ENCODE measurements at regions not wholly inside any gene's neighbourhood (a gene's known extent, or its start where the extent isn't known, plus 50 kb on each side); places are given as distances from the start of the nearest gene placed in this dataset.

DNA sequence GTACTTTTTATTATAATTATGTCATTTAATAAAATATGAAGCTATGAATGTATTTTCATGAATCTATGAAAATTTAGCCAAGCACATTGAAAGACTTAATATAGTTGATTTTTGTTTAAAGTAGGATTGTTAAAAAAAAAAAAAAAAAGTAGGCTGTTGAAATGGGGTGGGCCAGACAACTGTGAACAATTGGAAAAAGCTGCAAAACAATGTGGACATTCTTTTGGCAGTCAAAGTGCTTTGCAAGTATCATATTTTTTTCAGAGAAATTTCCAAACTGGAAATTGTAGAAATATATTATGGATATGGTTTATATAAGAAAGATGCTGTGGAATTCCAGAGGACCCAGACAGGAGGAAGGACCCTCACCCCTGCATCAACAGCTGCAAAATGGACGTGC, 82.1 kb downstream of the ETAA1 start:
- DNase-seq (ENCODE audit: low read depth in 2 of 2), result peak in 1 of 2 donors; percentile 65
- H3K4me3 ChIP-seq (replicated peaks in 1 of 2; ENCODE audit: low read depth in 2 of 2, low read length in 2 of 2), result no peak overlapping the region
- TF ChIP-seq, protein P1, sequence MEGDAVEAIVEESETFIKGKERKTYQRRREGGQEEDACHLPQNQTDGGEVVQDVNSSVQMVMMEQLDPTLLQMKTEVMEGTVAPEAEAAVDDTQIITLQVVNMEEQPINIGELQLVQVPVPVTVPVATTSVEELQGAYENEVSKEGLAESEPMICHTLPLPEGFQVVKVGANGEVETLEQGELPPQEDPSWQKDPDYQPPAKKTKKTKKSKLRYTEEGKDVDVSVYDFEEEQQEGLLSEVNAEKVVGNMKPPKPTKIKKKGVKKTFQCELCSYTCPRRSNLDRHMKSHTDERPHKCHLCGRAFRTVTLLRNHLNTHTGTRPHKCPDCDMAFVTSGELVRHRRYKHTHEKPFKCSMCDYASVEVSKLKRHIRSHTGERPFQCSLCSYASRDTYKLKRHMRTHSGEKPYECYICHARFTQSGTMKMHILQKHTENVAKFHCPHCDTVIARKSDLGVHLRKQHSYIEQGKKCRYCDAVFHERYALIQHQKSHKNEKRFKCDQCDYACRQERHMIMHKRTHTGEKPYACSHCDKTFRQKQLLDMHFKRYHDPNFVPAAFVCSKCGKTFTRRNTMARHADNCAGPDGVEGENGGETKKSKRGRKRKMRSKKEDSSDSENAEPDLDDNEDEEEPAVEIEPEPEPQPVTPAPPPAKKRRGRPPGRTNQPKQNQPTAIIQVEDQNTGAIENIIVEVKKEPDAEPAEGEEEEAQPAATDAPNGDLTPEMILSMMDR (IDR thresholded peaks at IDR 0.05; ENCODE audit: low read depth, low read length), result no peak

DNA sequence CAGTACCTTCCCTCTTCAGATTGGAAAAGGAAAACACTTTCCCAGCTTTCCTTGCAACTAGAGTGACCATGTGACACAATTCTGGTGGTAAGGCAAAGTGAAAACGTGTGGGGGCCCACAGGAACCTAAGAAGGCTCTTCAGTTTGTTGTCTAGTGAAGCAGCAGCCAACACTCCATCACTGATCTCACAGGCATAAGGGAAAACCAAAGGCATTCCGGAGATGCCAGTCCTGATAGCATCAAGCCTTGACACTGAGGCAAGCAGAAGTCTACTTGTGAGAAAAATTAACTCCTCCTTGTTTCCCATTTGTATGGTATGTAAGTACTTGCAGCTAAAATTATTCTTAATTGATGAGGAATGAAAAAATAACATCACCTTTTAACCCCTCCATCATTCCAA, 88.3 kb downstream of the ETAA1 start:
- TF ChIP-seq, protein P1 (IDR thresholded peaks at IDR 0.05; ENCODE audit: low read depth, low read length), result no peak
- H3K4me3 ChIP-seq (replicated peaks in 1 of 2; ENCODE audit: low read depth in 2 of 2, low read length in 2 of 2), result no peak overlapping the region
- DNase-seq (ENCODE audit: low read depth in 2 of 2), result peak; percentile 28 to 50

DNA sequence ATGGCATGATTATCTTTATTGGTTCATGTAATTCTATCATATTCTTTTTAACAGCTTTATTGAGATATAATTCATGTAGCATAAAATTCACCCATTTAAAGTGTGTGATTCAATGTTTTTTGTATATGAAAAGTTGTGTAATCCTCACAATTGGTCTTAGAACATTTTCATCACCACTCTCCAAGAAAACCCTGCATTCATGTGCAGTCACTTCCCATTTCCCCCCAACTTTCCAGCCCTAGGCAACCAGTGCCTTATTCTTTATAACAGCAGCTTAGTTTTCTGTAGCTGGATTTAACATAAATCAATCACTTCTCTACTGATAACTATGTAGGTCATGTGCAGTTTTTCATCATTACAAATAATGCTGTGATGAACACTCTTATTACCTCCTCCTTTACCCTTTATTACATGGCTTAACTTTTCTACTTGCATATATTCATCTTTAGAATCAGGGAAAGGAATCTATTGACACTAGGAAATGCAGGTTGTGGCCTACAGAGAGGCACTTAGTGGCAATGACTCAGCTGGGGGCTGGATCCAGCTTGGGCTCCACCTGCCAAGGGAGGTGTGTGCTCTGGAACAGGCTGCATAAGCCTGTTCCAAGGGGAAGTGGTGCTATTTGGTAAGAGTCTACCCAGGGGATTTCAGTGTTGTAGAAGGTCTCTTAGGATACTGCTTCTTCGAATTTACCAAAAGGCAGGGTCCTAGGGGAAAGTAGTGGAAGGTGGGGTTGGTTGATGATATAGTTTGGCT, 89.1 kb downstream of the ETAA1 start:
- TF ChIP-seq, protein P1 (IDR thresholded peaks at IDR 0.05; ENCODE audit: low read depth, low read length), result no peak
- no peak overlapping the region for H3K4me3 ChIP-seq (replicated peaks in 1 of 2; ENCODE audit: low read depth in 2 of 2, low read length in 2 of 2)
- DNase-seq (ENCODE audit: low read depth in 2 of 2), result peak; percentile 43 to 68

DNA sequence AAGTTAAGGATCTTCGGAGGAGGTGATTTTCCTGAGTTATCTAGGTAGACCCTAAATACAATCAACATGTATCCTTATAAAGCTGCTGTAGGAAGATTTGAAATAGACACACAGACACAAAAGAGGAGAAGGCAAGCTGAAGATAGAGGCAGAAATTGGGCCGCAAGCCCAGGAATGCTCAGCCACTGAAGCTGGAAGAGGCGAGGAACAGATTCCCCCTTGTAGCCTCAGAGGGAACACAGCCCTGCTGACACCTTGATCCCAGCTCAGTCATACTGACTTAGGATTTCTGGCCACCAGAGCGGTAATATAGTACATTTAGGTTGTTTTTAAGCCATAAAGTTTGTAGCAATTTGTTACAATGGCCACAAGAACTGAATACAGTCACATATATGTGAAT, 90.9 kb downstream of the ETAA1 start:
- TF ChIP-seq, protein P1 (IDR thresholded peaks at IDR 0.05; ENCODE audit: low read depth, low read length), result no peak
- no peak for DNase-seq (ENCODE audit: low read depth in 2 of 2)

GRCh38 chr2:67489396-67489795, 92.3 kb downstream of the ETAA1 start:
- TF ChIP-seq, protein P1 (IDR thresholded peaks at IDR 0.05; ENCODE audit: low read depth, low read length), result no peak
- no peak overlapping the region for H3K4me3 ChIP-seq (replicated peaks in 1 of 2; ENCODE audit: low read depth in 2 of 2, low read length in 2 of 2)
- DNase-seq (ENCODE audit: low read depth in 2 of 2), result peak; percentile 9 to 26

More for the DNA sequence above, 90.9 kb downstream of the ETAA1 start:
- H3K4me3 ChIP-seq (replicated peaks in 1 of 2; ENCODE audit: low read depth in 2 of 2, low read length in 2 of 2), result no peak overlapping the region

DNA sequence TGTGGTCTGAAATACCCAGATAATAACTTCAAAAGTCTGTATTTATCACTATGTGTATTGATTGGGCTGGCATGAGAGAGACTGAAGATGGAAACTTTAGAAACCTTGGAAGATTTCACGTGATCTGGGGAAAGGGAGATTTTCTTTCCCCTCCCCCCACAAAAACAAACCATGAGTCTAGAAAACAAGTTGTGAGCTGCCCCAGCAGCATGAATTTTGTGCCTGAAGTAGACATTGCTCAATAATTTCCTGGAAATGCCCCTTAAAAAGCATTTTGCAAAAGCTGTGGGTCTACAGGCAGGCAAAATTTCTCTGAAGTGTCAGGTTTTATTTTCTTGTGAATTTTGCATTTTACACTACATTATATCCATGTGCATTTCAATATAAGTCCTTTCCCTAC, 101.8 kb downstream of the ETAA1 start:
- H3K4me3 ChIP-seq (replicated peaks in 1 of 2; ENCODE audit: low read depth in 2 of 2, low read length in 2 of 2), result no peak overlapping the region
- DNase-seq (ENCODE audit: low read depth in 2 of 2), result peak; percentile 12 to 55
- TF ChIP-seq, protein P1 (IDR thresholded peaks at IDR 0.05; ENCODE audit: low read depth, low read length), result no peak

- TF ChIP-seq, protein P1 (IDR thresholded peaks at IDR 0.05; ENCODE audit: low read depth, low read length), result no peak
- no peak overlapping the region for H3K4me3 ChIP-seq (replicated peaks in 1 of 2; ENCODE audit: low read depth in 2 of 2, low read length in 2 of 2)
- DNase-seq (ENCODE audit: low read depth in 2 of 2), result no peak
Observed at GRCh38 chr2:67499989-67500388, 102.9 kb downstream of the ETAA1 start.

All from cardiac fibroblast (primary cell).